Fibroblast of skin of abdomen (primary cell): ENCODE measurements at regions not wholly inside any gene's neighbourhood (a gene's known extent, or its start where the extent isn't known, plus 50 kb on each side); places are given as distances from the start of the nearest gene placed in this dataset.
"Not testable (repeated sequence)": the region's sequence is repeated elsewhere in the genome, so short reads cannot be mapped to it uniquely, and the experiment has no call there.

Source experiments
- DNase-seq: peaks from one replicate; pipeline ENCODE4 v3.0.0-alpha.2; 2013

- DNase-seq: no peak
Measured at GRCh38 chr18:70413455-70413854, 124.6 kb downstream of the SOCS6 start.

- no peak for DNase-seq
Measured at GRCh38 chr18:70411876-70412435, 123.1 kb downstream of the SOCS6 start.

GRCh38 chr18:70411307-70411706, 122.5 kb downstream of the SOCS6 start:
- DNase-seq: no peak

- DNase-seq: peak; percentile 20
Measured at GRCh38 chr18:70405052-70405451, 116.2 kb downstream of the SOCS6 start.

- no peak for DNase-seq
Measured at GRCh38 chr18:70400476-70400875, 111.6 kb downstream of the SOCS6 start.

- no peak for DNase-seq
Measured at GRCh38 chr18:70398076-70398475, 109.2 kb downstream of the SOCS6 start.

- DNase-seq: peak; percentile 60
Measured at GRCh38 chr18:70397259-70397925, 108.5 kb downstream of the SOCS6 start.

- not testable (repeated sequence) for DNase-seq
Measured at GRCh38 chr18:70395771-70396170, 106.9 kb downstream of the SOCS6 start.

GRCh38 chr18:70394672-70395071, 105.8 kb downstream of the SOCS6 start:
- DNase-seq: no peak

GRCh38 chr18:70390371-70391090, 101.7 kb downstream of the SOCS6 start:
- peak; percentile 85 for DNase-seq

- not testable (repeated sequence) for DNase-seq
Measured at GRCh38 chr18:70389036-70389435, 100.2 kb downstream of the SOCS6 start.

- no peak for DNase-seq
Measured at GRCh38 chr18:70387027-70387426, 98.2 kb downstream of the SOCS6 start.

- DNase-seq: no peak
Measured at GRCh38 chr18:70386582-70386981, 97.7 kb downstream of the SOCS6 start.

GRCh38 chr18:70385474-70385873, 96.6 kb downstream of the SOCS6 start:
- no peak for DNase-seq

- DNase-seq: peak; percentile 89
Measured at GRCh38 chr18:70384181-70384790, 95.4 kb downstream of the SOCS6 start.

GRCh38 chr18:70382992-70383717, 94.3 kb downstream of the SOCS6 start:
- no peak for DNase-seq

- DNase-seq: no peak
Measured at GRCh38 chr18:70382017-70382416, 93.2 kb downstream of the SOCS6 start.

- DNase-seq: no peak
Measured at GRCh38 chr18:70380915-70381896, 92.4 kb downstream of the SOCS6 start.
